ENCODE measurements at regions not wholly inside any gene's neighbourhood (a gene's known extent, or its start where the extent isn't known, plus 50 kb on each side); places are given as distances from the start of the nearest gene placed in this dataset.

DNA sequence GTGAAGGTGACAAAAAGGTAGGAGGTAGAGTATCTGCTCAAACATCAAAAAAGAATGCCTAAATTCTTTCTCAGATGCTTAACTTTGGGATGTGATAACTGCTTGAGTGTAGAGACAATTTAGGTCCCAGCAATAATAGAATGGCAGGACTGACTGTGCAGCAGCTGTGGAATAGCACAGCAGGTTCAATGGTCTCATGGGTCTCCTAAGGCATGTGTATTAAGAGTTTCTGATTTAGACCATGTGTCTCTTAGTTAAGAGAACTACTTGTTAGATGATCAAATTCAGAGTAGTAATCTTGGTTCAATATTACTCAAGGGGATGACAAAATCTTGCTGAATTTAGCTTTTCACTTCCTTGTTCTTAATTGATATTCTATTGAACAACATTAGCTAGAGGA lies 72.0 kb downstream of the ALX1 start:
- Histone ChIP-seq H3K36me3 (ENCODE audit: control insufficient read depth in 3 of 3, insufficient read depth in 3 of 3, low read length in 3 of 3) (no peaks in the 10 kb centered on the region), H3K27me3 (ENCODE audit: control insufficient read depth in 3 of 3, insufficient read depth in 3 of 3, low read length in 3 of 3) (no peaks in the 10 kb centered on the region), H3K27ac (ENCODE audit: low read depth, low read length) (no peak overlapping the region), H3K4me3 (ENCODE audit: low read length in 3 of 3) (no peak overlapping the region), H3K9me3 (ENCODE audit: control insufficient read depth in 3 of 3, low read length in 3 of 3) (no peaks in the 10 kb centered on the region), H3K4me1 (ENCODE audit: control insufficient read depth in 3 of 3, insufficient read depth in 3 of 3, low read length in 3 of 3) (no peaks in the 10 kb centered on the region), H3K9ac (ENCODE audit: low read depth in 1 of 3, low read length in 3 of 3) (no peak overlapping the region)

DNA sequence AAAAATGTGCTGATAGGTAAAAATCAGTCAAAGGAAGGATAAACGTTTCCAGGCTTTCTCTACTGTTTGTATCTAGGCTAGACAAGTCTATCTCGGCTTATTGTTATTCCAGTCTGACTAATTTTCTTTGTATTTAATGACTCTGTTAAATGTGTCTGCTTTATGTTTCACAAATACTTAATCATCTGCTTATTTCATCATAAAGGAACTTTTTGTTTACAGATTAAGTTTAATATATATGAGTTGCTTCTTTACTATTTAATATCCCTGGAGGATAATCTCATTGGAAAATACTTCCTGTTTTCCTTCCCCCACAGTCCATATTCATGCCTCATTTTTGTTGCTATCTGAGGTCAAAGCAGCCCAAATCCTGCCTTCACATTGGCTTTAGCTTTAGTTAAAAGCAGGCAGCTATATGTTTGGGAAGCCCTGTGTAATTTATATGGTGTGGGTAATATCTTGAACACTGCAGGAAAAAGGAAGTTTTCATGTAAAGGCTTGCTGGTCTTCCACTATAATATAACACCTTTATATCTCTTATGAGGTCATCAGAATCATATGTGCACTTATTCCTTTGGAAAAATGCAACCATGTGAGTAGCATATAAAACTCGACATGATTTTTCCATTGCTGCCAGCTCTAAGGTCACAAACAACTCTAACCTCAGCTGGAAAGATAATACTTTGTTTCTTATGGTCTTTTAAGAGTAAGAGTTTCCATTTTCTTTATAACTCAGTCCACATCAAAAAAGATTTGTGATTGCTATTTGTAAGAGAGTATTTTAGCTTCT lies 76.8 kb downstream of the ALX1 start:
- no peaks in the 10 kb centered on the region for H3K4me1 ChIP-seq (ENCODE audit: control insufficient read depth in 3 of 3, insufficient read depth in 3 of 3, low read length in 3 of 3)
- H3K27ac ChIP-seq (ENCODE audit: low read depth, low read length): no peak overlapping the region
- H3K9ac ChIP-seq (ENCODE audit: low read depth in 1 of 3, low read length in 3 of 3): no peak overlapping the region

DNA sequence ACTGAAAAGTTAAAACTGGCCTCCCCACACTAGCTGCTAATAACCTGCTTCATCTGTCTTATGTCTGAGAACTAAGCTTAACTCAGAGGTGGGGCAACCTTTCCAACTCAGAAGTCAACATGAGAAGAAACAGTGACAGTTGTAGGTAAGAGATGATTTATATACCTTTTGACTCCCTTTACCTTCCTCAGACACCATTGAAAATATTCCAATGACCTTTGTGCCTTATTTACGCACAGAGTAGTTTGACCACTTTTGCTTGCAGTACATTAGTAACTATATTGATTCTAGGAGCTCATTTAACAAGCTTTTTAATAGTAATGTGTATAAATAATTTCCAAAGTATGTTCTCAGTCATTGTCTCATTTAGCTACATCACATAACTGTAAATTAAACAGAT lies 77.6 kb downstream of the ALX1 start:
- Histone ChIP-seq H3K27ac (ENCODE audit: low read depth, low read length) (no peak overlapping the region), H3K9me3 (ENCODE audit: control insufficient read depth in 3 of 3, low read length in 3 of 3) (no peaks in the 10 kb centered on the region), H3K9ac (ENCODE audit: low read depth in 1 of 3, low read length in 3 of 3) (no peak overlapping the region), H3K36me3 (ENCODE audit: control insufficient read depth in 3 of 3, insufficient read depth in 3 of 3, low read length in 3 of 3) (no peaks in the 10 kb centered on the region), H3K4me1 (ENCODE audit: control insufficient read depth in 3 of 3, insufficient read depth in 3 of 3, low read length in 3 of 3) (no peaks in the 10 kb centered on the region), H3K27me3 (ENCODE audit: control insufficient read depth in 3 of 3, insufficient read depth in 3 of 3, low read length in 3 of 3) (no peaks in the 10 kb centered on the region), H3K4me3 (ENCODE audit: low read length in 3 of 3) (no peak overlapping the region)

More for the DNA sequence above, 76.8 kb downstream of the ALX1 start:
- no peaks in the 10 kb centered on the region for H3K9me3 ChIP-seq (ENCODE audit: control insufficient read depth in 3 of 3, low read length in 3 of 3)
- no peaks in the 10 kb centered on the region for H3K27me3 ChIP-seq (ENCODE audit: control insufficient read depth in 3 of 3, insufficient read depth in 3 of 3, low read length in 3 of 3)
- no peak overlapping the region for H3K4me3 ChIP-seq (ENCODE audit: low read length in 3 of 3)
- H3K36me3 ChIP-seq (ENCODE audit: control insufficient read depth in 3 of 3, insufficient read depth in 3 of 3, low read length in 3 of 3): no peaks in the 10 kb centered on the region

DNA sequence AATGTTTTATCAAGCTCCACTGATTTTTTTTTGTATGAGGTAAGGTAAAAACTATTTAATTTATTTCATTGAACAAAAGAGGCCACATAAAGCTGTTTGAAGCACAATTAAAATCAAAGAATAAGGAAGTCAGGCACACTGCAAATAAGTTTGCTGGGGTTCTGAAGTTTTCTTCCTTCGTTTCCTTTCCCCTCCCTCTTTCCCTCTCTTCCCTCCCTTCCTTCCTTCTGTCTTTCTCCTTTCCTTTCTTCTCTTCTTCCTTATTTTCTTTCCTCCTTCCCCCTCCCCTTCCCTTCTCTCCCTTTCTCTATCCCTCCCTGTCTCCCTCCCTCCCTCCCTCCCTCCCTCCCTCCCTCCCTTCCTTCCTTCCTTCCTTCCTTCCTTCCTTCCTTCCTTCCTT lies 78.7 kb downstream of the ALX1 start:
- Histone ChIP-seq H3K9ac (ENCODE audit: low read depth in 1 of 3, low read length in 3 of 3) (no peak overlapping the region), H3K36me3 (ENCODE audit: control insufficient read depth in 3 of 3, insufficient read depth in 3 of 3, low read length in 3 of 3) (no peaks in the 10 kb centered on the region), H3K4me1 (ENCODE audit: control insufficient read depth in 3 of 3, insufficient read depth in 3 of 3, low read length in 3 of 3) (no peaks in the 10 kb centered on the region), H3K4me3 (ENCODE audit: low read length in 3 of 3) (no peak overlapping the region), H3K27ac (ENCODE audit: low read depth, low read length) (no peak overlapping the region), H3K27me3 (ENCODE audit: control insufficient read depth in 3 of 3, insufficient read depth in 3 of 3, low read length in 3 of 3) (no peaks in the 10 kb centered on the region), H3K9me3 (ENCODE audit: control insufficient read depth in 3 of 3, low read length in 3 of 3) (no peaks in the 10 kb centered on the region)

DNA sequence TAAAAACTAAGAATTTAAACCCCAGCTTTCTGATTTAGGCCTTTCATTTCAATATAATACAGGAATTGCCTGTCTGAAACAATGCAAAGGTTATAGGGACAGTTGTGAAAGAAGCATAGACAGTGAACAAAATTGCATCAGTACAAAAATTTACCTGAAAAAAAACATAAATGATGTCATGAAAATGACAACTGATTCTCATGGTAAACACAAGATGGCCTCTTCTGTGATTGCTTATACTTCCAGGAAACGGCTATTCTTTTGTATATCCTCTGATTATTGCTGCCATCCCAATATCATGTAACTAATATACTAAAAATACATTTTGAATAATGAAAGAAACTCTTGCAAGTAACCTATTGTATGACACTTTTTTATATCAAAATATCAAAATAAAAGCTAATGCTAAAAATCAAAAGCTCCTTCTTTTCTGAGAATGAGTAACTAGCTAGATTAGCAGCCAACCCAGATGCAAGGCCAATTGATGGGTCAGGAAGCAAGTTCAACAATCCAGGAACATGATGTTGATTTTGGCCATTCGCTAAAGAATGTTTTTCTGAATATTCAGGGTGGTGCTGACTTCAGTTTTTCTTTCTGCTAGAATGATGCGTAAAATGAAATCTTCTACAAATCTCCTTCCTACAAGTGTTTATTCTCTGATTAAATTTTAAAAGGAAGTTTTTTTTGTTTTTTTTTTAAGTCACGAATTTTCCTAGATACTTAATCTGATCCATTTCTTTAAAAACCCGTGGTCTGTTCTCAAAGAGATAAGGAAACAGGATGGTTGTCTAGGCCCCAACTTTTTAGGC lies 83.6 kb downstream of the ALX1 start:
- Histone ChIP-seq H3K27me3 (ENCODE audit: control insufficient read depth in 3 of 3, insufficient read depth in 3 of 3, low read length in 3 of 3) (no peaks in the 10 kb centered on the region), H3K27ac (ENCODE audit: low read depth, low read length) (no peak overlapping the region), H3K36me3 (ENCODE audit: control insufficient read depth in 3 of 3, insufficient read depth in 3 of 3, low read length in 3 of 3) (no peaks in the 10 kb centered on the region), H3K4me3 (ENCODE audit: low read length in 3 of 3) (no peak overlapping the region), H3K9ac (ENCODE audit: low read depth in 1 of 3, low read length in 3 of 3) (no peak overlapping the region), H3K4me1 (ENCODE audit: control insufficient read depth in 3 of 3, insufficient read depth in 3 of 3, low read length in 3 of 3) (no peaks in the 10 kb centered on the region), H3K9me3 (ENCODE audit: control insufficient read depth in 3 of 3, low read length in 3 of 3) (no peaks in the 10 kb centered on the region)

DNA sequence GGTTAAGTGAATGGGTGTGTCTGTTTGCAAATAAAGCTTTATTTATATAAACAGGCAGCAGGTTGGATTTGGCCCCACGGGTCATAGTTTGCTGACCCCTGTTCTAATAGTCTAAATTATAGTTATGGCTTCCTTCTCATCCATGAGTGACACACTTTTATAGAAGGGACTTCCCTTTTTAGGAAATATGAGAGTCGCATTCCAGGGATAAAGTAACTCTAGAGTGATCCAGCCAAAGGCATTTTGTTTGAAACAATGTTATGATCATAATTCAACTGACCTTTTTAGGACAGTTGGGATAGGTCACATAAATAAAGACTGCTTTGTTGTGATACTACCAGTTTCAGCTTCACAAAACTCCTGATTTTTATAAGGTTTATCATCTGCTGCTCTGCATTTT lies 87.9 kb downstream of the ALX1 start:
- H3K36me3 ChIP-seq (ENCODE audit: control insufficient read depth in 3 of 3, insufficient read depth in 3 of 3, low read length in 3 of 3): no peaks in the 10 kb centered on the region
- H3K27me3 ChIP-seq (ENCODE audit: control insufficient read depth in 3 of 3, insufficient read depth in 3 of 3, low read length in 3 of 3): no peaks in the 10 kb centered on the region
- H3K9ac ChIP-seq (ENCODE audit: low read depth in 1 of 3, low read length in 3 of 3): no peak overlapping the region
- H3K4me1 ChIP-seq (ENCODE audit: control insufficient read depth in 3 of 3, insufficient read depth in 3 of 3, low read length in 3 of 3): no peaks in the 10 kb centered on the region
- H3K27ac ChIP-seq (ENCODE audit: low read depth, low read length): no peak overlapping the region
- H3K9me3 ChIP-seq (ENCODE audit: control insufficient read depth in 3 of 3, low read length in 3 of 3): no peaks in the 10 kb centered on the region
- no peak overlapping the region for H3K4me3 ChIP-seq (ENCODE audit: low read length in 3 of 3)

DNA sequence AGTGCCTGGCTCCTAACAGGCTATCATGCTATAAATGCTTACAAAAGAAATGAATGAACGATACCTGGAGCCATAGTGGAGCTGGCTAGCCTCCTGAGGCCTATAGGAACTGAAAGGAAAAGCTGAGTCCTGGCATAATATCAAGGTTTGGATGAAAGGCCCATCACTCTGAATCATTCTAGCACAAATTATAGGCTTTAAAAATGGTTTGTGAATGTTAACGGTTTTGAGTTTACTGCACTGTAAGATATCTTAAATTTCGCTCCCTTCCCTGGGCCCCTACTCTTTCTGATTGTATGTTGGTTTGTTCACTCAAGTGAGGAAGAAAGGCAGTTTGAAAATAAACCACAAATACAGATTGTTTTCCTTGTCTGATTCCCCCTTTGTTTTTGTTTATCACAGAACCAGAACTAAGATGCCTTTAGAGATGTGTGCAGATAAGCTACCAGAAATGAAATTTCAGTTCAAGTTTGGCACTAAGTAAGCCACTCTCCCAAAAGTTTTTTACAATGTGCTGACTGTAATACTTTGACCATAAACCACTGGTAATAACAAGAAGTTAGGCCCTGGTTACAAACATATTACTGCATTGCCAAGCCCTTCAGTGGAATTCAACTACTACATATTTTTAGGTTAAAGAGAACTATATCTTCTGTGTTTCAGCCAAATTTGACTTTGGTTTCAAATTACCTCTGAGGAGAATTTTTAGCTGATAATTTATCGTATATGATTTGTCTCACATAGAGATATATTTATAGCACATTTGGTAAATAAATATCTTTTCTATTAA lies 89.5 kb downstream of the ALX1 start:
- no peaks in the 10 kb centered on the region for H3K27me3 ChIP-seq (ENCODE audit: control insufficient read depth in 3 of 3, insufficient read depth in 3 of 3, low read length in 3 of 3)

DNA sequence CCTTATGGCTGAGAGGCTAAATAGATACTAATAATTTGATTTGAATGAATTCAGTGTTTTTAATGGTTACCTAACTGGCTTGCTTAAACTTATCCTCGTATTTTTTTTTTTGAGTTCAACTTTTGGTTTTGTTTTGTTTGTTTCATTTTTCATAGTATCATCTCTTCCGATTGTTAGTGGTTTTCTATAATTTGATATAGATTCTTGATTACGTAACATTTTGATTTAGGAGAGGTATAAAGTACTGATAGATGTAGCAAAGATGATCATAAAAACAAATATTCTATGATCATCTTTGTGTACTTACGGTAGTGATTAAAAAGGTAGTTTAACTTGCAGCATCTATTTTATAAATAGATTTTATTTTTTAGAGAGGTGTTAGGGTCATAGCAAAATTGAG lies 93.0 kb downstream of the ALX1 start:
- H3K36me3 ChIP-seq (ENCODE audit: control insufficient read depth in 3 of 3, insufficient read depth in 3 of 3, low read length in 3 of 3): no peaks in the 10 kb centered on the region

More for the DNA sequence above, 89.5 kb downstream of the ALX1 start:
- Histone ChIP-seq H3K36me3 (ENCODE audit: control insufficient read depth in 3 of 3, insufficient read depth in 3 of 3, low read length in 3 of 3) (no peaks in the 10 kb centered on the region), H3K27ac (ENCODE audit: low read depth, low read length) (no peak overlapping the region), H3K9ac (ENCODE audit: low read depth in 1 of 3, low read length in 3 of 3) (no peak overlapping the region), H3K4me1 (ENCODE audit: control insufficient read depth in 3 of 3, insufficient read depth in 3 of 3, low read length in 3 of 3) (no peaks in the 10 kb centered on the region), H3K9me3 (ENCODE audit: control insufficient read depth in 3 of 3, low read length in 3 of 3) (no peaks in the 10 kb centered on the region), H3K4me3 (ENCODE audit: low read length in 3 of 3) (no peak overlapping the region)

DNA sequence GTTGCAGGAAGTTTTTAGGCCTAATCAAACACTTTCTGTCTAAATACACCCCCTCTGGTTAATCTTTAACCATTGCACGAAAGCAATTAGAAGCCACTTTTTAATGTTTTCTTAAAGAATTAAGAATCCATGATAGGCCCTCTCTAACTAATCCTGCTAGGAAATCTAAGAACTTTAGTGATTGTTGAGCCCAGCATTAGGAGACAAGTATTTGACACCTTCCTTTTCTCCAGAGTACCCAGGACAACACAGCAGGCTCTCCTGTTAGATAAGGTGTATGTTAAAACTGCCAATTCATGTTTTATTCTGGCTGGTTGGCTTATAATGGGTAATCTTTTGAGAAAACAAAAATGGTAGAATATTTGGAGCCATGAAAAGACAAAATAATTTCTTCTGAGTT lies 95.0 kb downstream of the ALX1 start:
- H3K9me3 ChIP-seq (ENCODE audit: control insufficient read depth in 3 of 3, low read length in 3 of 3): no peaks in the 10 kb centered on the region
- H3K4me1 ChIP-seq (ENCODE audit: control insufficient read depth in 3 of 3, insufficient read depth in 3 of 3, low read length in 3 of 3): no peaks in the 10 kb centered on the region
- H3K27me3 ChIP-seq (ENCODE audit: control insufficient read depth in 3 of 3, insufficient read depth in 3 of 3, low read length in 3 of 3): no peaks in the 10 kb centered on the region
- no peak overlapping the region for H3K4me3 ChIP-seq (ENCODE audit: low read length in 3 of 3)
- H3K27ac ChIP-seq (ENCODE audit: low read depth, low read length): no peak overlapping the region
- H3K36me3 ChIP-seq (ENCODE audit: control insufficient read depth in 3 of 3, insufficient read depth in 3 of 3, low read length in 3 of 3): no peaks in the 10 kb centered on the region
- no peak overlapping the region for H3K9ac ChIP-seq (ENCODE audit: low read depth in 1 of 3, low read length in 3 of 3)

More for the DNA sequence above, 93.0 kb downstream of the ALX1 start:
- Histone ChIP-seq H3K27ac (ENCODE audit: low read depth, low read length) (no peak overlapping the region), H3K27me3 (ENCODE audit: control insufficient read depth in 3 of 3, insufficient read depth in 3 of 3, low read length in 3 of 3) (no peaks in the 10 kb centered on the region), H3K4me3 (ENCODE audit: low read length in 3 of 3) (no peak overlapping the region), H3K9me3 (ENCODE audit: control insufficient read depth in 3 of 3, low read length in 3 of 3) (no peaks in the 10 kb centered on the region), H3K4me1 (ENCODE audit: control insufficient read depth in 3 of 3, insufficient read depth in 3 of 3, low read length in 3 of 3) (no peaks in the 10 kb centered on the region), H3K9ac (ENCODE audit: low read depth in 1 of 3, low read length in 3 of 3) (no peak overlapping the region)

DNA sequence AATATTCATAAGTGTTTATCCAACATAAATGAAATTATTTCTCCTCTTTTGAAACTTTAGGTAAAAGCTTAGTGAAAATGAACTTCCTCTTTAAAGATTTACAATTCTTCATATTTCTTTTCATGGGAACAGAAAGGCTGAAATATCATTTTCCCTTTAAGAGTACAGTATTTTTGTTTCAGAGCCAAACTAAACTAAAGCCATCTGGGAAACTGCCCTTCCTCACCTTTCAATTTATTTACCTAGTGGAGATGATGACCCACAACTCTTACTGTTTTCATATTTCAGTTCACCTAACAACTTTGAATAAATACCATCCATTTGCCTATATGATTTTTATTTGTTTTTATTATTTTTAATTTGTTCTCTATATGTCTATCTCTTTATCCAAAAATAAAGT lies 105.4 kb downstream of the ALX1 start:
- H3K36me3 ChIP-seq (ENCODE audit: control insufficient read depth in 3 of 3, insufficient read depth in 3 of 3, low read length in 3 of 3): no peaks in the 10 kb centered on the region

More for the DNA sequence above, 105.4 kb downstream of the ALX1 start:
- Histone ChIP-seq H3K4me3 (ENCODE audit: low read length in 3 of 3) (no peak overlapping the region), H3K9me3 (ENCODE audit: control insufficient read depth in 3 of 3, low read length in 3 of 3) (no peaks in the 10 kb centered on the region), H3K4me1 (ENCODE audit: control insufficient read depth in 3 of 3, insufficient read depth in 3 of 3, low read length in 3 of 3) (no peaks in the 10 kb centered on the region), H3K27ac (ENCODE audit: low read depth, low read length) (no peak overlapping the region), H3K27me3 (ENCODE audit: control insufficient read depth in 3 of 3, insufficient read depth in 3 of 3, low read length in 3 of 3) (no peaks in the 10 kb centered on the region), H3K9ac (ENCODE audit: low read depth in 1 of 3, low read length in 3 of 3) (no peak overlapping the region)

All from skeletal muscle tissue (tissue), 3 donors.